ENCODE measurements at regions not wholly inside any gene's neighbourhood (a gene's known extent, or its start where the extent isn't known, plus 50 kb on each side); places are given as distances from the start of the nearest gene placed in this dataset.

DNA sequence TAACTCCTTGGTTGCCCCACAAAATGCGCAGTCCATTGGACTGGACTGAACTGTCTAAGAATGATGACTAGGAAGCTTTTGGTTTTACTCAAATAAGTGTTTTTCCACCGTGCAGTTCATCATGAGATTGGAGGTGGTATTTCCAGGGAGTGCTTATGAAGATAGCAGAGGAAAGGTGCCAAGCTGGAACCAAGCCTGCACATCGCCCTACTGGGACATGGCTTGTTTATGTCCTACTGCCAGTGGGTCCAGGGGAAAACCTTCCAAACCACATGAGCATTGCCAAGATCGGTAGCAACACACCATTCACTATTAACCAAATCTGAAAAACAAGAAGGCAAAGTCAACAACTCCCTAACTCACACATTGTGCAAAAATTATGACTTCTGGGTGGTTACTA, 54.7 kb upstream of the DSCAM start:
- DNase-seq: peak in 2 of 14 donors; percentile 6 to 40

DNA sequence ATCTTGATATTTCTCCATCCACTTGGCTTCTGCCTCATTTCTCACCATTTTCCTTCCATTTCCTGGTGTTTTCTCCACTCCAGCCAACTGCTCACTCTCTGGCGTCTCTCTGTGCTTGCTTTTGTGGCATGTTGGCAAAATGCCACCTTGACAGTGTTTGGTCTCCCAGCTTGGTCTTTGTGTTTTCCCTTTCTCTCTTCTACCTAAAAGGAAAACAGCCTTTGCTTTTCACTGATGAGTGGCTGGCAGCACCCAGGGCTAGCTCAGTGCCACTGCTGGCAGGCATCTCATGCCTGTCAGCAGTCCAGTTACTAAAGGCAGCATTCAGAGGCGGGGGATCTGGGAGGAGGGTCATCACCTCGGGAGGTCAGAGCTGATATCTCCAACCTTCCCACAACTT, 55.3 kb upstream of the DSCAM start:
- peak in 11 of 14 donors; percentile 11 to 69 (median 47) for DNase-seq

DNA sequence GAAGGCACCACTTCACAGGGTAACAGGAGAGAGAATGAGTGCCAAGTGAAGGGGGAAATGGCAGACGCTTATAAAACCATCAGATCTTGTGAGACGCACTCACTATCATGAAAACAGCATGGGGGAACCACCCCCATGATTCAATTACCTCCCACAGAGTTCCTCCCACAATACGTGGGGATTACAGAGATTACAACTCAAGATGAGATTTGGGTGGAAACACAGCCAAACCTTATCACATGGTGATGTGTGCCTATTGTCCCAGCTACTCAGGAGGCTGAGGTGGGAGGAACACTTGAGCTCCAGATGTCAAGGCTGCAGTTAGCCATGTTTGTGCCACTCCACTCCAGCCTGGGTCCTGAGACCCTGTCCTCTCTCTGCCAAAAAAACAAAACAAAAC, 56.0 kb upstream of the DSCAM start:
- no peak for DNase-seq

DNA sequence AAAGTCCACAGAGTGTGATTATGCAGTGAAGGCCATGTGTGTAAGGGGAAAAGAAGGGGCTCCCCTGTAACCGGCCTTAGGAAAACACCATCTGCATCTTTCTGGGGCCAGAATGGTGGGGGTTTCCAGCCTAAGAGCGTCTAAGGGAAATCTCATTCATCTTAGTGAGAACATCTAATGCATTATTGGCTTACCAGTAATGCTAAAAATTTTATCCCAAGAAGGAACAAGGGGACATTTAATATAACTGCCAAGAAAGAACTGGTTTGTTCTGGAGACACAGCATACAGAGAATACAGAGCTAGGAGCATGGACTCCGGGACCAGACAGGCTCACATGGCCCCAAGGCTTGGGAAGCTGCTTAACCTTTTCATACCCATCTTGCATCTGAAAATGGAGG, 58.3 kb upstream of the DSCAM start:
- DNase-seq: no peak

DNA sequence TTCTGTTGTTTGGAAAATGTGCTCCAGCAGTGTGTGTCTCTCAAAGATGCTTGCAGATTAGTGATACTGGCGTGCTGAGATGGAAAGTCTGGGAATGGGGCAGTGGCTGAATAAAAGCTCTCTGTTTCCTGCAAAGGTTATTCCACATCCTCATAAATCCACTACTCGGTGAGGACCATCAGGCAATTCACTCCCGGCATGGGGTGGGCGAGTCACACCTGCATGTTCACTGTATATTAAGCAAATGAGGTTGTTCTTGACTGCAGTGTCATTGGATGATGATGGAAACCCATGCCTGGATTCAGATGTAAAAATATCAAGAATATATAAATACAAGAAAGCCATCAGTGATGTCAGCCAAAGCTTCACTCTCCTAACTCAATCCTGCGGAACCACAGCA, 65.4 kb upstream of the DSCAM start:
- no peak for DNase-seq

DNA sequence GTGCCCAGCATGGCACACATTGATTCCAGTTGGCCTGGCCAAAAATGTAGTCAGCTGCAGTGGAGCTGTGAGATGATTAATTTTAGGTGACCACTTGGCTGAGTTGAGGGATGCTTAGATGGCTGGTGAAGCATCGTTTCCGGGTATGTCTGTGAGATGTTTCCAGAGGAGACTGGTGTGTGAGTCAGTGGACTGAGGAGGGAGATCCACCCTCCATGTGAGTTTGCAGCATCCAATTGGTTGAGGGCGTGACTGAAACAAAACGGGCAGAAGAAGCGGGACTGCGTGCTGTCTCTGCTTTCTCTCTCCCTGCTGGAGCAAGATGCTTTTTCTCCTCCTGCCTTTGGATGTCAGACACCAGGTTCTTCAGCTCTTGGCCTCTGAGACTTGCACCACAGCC, 68.2 kb upstream of the DSCAM start:
- no peak for DNase-seq

DNA sequence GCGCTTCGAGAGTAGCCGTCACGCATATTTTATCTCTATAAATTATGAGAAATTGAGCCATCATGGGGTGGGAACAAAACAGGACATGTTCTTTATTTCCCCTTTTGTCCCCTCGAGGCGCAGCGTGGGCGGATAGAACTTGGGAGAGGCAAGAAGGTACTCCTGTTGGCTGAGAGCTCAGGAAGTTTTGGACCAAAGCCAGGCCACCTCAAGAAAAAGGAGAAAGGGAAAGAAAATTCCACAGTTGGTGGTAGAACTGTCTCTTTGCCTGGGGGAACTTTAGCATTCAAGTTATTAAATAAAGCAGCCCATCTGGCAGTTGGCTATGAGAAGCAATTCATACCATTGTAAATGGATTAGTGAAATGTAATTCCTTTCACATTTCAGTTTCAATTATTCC, 76.4 kb upstream of the DSCAM start:
- no peak for DNase-seq

DNA sequence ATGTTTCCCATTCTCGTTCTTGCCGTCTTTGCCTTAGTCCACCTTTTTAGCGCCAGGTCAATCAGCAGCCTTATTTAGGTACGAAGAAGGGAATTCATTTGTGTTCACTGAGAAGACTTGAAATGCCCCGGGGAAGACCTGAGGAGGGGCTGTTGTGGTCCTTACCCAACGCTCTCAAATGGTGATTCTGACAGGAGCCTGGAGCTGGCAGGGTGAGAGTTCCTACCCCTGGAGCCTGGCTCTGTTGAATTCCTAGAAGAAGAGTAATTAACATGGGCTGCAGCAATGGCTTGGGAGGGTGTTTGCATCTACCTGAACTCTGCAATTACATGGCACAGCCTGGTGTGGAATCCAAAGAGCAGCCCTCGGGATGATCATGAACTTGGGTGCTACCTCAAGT, 76.9 kb upstream of the DSCAM start:
- DNase-seq: no peak

DNA sequence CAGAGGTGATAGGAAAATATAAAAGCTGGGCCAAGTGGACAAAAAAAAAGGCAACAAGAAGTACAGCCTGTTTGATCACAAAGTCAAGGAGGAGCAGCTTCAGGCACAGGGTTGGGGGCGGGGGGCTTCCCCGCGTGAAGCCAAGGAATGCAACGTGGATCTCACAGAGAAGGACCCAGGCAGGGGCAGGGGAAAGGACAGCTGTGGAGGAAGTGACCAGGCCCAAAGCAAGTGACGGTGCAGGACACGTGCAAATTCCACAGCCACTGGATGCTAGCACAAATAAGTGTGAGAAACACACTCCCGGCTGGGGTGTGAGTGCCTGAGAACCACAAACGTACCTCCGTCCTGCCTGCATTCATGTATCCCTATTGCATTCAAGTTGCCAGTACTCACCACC, 77.7 kb upstream of the DSCAM start:
- DNase-seq: no peak

DNA sequence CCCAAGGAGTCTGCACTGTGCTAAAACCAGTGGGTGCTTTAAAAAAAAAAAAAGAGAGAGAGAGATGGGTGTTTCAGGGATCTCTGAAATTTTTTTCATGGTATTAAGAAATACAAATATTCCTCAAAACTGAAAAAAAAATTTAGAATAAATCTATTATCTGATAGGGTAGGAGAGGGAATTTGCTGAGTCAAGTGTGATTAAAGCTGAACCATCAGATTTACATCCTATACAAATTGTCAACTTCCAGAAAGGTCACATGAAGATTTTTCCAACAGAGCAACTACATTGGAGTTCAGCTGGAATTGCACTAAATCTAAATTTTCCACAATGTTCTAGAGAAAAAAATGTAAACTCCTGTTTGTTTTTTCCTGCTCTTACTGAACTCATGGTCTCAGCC, 79.3 kb upstream of the DSCAM start:
- no peak for DNase-seq

DNA sequence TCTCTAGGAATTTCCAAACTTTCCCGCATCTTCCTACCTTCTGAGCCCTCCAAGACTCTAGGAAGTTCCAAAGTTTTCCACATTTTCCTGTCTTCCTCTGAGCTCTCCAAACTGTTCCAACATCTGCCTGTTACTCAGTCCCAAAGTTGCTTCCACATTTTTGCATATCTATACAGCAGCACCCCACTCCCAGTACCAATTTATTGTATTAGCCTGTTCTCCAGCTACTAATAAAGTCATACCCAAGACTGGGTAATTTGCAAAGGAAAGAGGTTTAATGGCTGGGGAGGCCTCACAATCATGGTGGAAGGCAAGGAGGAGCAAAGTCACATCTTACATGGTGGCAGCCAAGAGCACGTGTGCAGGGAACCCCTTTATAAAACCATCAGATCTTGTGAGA, 82.9 kb upstream of the DSCAM start:
- DNase-seq: no peak

DNA sequence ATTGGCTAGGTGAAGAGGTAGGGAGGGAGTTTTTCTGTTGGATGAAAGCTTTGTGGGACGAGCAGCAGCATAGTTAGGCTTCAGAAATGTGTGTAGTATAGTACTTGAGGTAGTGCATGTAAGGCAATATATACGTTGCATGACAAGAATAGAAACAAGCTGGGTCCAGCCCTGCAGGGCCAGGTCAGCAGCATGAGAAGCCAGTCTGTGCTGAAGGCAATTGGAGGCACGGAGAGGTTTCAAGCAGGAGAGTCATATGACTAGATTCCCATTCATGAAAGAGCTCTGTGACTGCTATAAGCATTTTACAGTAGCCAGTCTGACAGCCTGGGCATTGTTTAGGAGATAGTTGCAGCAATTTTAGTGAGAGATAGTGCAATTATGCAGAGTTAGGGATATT, 84.2 kb upstream of the DSCAM start:
- no peak for DNase-seq

DNA sequence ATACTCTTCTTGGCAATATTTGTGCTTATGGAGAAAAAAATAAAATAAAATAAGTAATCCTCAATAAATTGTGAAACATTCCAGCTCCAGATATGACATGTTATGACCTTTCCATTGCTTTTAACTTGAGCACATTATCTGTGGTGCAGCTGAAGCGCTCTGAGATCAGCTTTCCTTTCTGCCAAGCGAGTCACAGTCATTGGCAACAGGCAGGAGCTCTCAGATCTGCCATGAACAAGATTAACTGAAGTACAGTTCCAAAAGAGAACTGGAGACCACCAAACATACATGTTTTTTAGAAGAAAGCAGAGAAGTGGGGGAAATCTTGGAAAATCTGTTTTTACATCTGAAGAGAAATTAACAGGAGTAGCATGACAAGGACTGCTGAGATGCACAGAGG, 89.2 kb upstream of the DSCAM start:
- no peak for DNase-seq

DNA sequence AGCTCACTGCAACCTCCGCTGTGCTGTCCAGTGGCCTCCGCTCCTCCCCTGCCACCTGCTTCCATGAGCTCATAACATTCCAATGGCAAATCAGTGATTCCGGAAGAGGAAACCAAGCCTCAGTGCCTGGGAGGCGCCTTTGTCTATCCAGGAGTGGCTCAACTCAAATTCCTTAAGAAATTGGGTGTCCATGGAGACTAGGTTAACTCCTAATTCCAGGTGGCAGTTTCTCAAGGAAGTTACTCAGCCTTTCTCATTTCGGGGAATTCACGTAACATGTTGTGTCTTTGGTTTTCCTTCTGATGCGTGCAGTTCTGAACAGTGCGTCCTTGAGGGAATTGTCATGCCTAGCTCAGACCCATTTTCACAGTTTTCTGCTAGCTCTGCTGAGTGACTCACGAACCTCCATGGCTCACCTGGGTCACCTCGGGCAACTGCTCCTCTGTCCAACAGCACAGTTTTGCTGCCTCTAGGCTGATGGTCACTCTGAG, 89.9 kb upstream of the DSCAM start:
- DNase-seq: no peak

DNA sequence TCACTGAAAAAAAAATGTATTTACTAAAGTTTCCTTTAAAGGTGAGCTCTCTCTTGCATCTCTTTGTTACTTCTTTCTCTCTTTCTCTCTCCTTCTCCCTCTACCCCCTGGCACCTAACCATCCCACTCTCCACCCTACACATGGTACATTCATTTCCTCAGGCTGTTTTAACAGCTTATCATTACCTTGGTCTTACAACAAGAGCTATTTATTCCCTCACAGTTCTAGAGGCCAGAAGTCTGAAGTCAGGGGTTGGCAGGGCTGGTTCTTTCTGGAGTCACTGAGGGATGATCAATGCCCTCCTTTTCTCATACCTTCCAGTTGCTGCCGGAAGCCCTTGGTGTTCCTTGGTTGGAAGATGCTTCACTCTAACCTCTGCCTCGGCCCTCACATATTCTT, 91.1 kb upstream of the DSCAM start:
- DNase-seq: no peak

DNA sequence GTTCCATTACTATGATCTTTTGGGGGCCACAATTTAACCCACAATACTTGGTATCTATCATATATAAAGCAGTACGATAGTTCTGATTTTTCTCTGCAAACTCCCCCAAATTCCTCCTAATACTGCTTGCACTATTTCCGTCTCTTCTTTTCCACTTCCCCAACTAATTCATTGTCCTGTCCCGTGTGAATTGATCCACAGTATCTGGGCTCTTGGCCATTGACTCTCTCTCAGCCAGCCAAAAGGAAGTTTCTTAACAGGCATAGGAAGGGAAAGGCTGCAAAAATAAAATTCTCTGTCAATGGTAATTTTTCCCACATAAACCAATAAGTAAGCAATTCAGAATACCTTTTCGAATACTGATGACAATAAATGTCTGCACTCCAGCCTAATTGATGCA, 91.7 kb upstream of the DSCAM start:
- DNase-seq: no peak

DNA sequence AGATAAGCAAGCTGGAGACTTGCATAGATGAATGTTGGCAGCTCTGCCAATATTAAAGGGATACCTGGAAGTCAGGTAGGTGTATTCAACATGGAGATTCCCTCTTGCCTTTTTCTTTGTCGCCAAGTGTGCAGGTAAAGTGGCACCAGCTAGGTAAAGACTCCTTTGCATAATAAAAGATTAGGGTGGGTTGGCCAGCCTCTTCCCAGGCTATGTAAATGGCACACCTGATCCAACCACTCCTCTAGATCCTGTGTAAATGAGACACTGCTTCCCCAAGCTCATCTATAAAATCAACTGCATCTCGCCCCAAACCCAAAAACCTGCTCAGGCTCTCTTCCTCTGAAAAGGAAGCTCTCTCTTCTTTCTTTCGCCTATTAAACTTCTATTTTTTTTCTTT, 100.8 kb upstream of the DSCAM start:
- DNase-seq: no peak

DNA sequence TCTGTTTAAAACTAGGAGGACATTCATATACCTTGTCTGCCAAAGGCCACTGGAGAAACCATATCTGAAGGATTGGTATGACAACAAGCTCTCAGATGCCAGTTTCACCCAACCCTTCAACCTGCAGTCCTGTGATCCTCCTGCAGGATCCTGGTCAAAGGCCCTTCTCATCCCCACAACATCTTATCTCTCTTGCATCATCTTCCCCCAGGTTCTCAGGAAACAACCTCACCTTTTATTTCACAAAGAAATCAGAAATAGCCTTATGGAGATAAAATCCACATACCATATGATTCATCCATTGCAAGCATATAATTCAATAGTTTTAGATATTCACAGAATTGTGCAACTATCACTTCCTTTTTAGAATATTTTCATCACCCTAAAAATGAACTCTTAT, 104.0 kb upstream of the DSCAM start:
- no peak for DNase-seq

DNA sequence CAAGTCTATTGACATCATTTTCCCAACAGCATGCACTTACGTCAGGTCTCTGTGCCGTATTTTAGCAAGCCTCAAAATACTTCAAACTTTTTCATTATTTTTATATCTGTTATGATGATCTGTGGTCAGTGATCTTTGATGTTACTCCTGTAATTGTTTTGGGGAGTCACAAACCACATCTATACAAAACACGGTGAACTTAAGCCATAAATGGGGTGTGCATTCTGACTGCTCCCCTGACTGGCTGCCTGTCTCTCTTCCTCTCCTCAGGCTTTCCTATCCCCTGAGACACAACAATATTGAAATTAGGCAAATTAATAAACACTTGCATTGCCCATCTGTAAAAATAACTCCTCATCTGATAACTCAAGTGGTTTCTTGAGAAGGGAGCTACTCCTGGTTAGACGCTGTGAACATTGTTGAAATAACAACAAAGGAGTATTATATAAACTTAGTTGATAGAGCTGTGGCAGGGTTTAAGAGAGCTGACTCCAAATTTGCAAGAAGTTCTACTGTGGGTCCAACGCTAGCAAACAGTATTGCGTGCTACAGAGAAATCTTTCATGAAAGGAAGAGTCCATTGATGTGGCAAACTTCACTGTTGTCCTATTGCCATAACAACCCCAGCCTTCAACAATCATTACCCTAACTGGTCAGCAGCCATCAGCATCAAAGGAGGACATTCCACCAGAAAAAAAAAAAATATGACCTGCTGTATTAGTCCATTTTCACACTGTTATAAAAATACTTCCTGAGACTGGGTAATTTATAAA, 105.8 kb upstream of the DSCAM start:
- no peak for DNase-seq

DNA sequence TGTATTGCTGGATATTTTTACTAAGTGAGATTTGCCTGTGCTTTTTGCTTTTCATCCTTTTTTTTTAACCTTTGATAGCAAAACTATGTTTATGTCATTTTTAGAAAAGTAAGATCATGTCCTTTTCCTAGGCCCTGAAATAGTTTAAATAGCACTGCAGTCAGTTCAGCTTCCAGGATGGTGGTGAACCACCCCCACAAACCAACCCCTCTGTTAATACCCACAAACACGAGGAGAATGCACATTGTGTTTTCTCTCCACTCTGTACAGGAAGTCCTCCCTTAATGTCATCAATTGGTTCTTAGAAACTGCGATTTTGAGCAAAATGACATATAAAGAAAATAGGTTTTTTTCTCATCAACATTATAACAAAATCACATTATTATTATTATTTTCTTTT, 117.7 kb upstream of the DSCAM start:
- no peak for DNase-seq

DNA sequence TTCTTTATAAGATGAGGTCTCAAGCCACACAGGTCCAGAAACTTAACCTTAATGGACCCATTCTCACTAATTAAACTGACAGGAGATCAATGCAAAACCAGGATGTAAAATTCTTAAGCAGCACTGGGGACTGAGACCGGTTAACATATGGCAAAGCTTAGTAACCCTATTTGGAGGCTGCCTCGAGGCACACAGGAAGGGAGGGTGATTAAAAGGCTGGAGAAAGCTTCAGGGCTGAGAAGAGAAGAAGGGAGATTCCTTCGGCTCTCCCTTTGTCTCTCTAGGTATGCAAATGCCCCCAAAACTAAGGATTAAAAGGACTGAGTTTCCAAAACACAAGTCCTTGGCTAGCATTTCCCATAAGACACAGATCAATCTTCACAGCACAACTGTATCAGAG, 120.8 kb upstream of the DSCAM start:
- DNase-seq: no peak

DNA sequence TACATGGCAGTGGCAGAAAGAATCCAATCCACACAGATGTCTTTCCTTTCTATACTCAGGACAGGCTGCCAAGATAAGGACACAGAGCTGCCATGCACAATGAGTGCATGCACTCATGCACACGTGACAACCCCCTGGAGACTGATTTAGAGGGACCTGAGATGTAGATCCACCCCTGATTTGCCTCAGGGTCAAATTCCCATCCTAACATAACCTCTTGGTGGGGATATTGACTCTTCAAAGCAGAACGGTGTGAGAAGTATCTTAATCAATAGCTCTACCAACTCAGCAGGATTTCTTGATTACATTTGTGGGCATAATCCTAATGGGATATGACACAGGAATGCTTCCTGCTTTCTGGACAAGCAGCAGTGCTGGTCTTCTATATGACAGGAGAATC, 125.2 kb upstream of the DSCAM start:
- no peak for DNase-seq

DNA sequence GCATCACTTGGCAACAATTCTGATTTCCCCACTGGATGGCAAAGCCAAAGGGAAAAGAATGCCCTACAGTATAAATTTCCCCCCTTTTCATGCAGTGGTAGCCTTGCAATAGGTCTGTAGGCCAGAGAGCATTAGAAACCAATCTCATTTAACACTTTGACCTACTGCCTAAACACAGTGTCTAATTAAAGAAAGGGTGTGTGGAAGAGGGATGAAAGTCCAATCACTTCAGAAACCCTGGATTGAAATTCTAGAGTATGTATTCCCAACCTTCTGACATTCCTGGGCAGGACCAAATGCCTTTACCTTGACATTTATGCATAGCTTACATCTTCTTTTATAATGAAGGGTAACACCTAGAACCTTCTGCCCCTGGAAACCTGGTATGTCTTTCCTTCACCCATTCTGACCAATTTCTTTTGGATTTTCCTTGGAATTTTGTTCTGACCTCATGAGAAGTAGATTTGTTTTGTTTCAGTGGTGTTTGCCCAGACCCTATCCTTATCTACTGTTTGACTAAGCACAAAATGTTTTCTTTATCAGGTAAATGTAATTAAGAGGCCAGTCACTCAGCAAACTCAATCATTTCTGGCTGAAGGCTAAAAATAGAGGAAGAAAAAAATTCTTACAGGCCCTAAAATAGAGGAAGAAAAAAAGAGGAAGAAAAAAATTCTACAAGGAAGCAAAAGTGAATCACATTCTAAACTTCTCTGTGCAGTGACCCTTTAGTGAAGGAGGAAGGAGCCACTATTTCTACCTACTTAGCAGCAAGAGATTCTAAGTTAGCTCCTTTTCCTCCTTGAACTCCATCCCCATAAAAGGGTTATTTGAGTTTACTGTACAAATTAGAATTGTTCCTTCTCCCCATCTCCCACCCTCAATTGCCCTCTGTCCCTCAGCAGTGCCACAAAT, 129.5 kb upstream of the DSCAM start:
- no peak for DNase-seq

DNA sequence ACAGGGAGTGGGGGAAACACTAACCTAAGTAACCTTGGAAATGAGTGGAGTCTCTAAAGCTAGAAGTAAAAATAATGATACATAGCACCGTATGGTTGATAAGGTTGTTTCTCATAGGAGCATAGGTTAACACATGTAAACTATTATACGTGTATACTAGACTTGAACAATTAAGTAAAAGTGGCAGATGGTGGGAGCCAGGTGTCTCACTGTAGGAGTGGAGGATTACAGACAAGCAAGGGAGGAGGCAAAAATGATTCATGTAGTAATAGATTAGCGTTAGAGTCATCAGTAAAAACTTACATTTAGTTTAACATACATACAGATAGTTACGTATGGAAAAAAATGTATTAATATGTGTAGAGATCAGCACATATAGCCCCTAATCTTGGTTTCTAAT, 138.4 kb upstream of the DSCAM start:
- no peak for DNase-seq
